ENCODE measurements at regions not wholly inside any gene's neighbourhood (a gene's known extent, or its start where the extent isn't known, plus 50 kb on each side); places are given as distances from the start of the nearest gene placed in this dataset.

- no peak for DNase-seq (ENCODE audit: extremely low read depth in 1 of 2, low read depth in 1 of 2)
Measured at GRCh38 chr21:25334046-25334730, 273.1 kb downstream of the MRPL39 start.

- no peak for DNase-seq (ENCODE audit: extremely low read depth in 1 of 2, low read depth in 1 of 2)
Measured at GRCh38 chr21:25331286-25331685, 276.0 kb downstream of the MRPL39 start.

GRCh38 chr21:25330266-25330665 is 277.0 kb downstream of the MRPL39 start:
- no peak for DNase-seq (ENCODE audit: extremely low read depth in 1 of 2, low read depth in 1 of 2)

GRCh38 chr21:25329227-25329825 is 278.0 kb downstream of the MRPL39 start:
- DNase-seq (ENCODE audit: extremely low read depth in 1 of 2, low read depth in 1 of 2): no peak

- DNase-seq (ENCODE audit: extremely low read depth in 1 of 2, low read depth in 1 of 2): no peak
Measured at GRCh38 chr21:25328736-25329135, 278.5 kb downstream of the MRPL39 start.

- no peak for DNase-seq (ENCODE audit: extremely low read depth in 1 of 2, low read depth in 1 of 2)
Measured at GRCh38 chr21:25326181-25326580, 281.1 kb downstream of the MRPL39 start.

- DNase-seq (ENCODE audit: extremely low read depth in 1 of 2, low read depth in 1 of 2): no peak
Measured at GRCh38 chr21:25324666-25325065, 282.6 kb downstream of the MRPL39 start.

GRCh38 chr21:25323356-25323949 is 283.8 kb downstream of the MRPL39 start:
- no peak for DNase-seq (ENCODE audit: extremely low read depth in 1 of 2, low read depth in 1 of 2)

- DNase-seq (ENCODE audit: extremely low read depth in 1 of 2, low read depth in 1 of 2): no peak
Measured at GRCh38 chr21:25314247-25314646, 293.0 kb downstream of the MRPL39 start.

GRCh38 chr21:25313829-25314228 is 293.5 kb downstream of the MRPL39 start:
- DNase-seq (ENCODE audit: extremely low read depth in 1 of 2, low read depth in 1 of 2): no peak

- DNase-seq (ENCODE audit: extremely low read depth in 1 of 2, low read depth in 1 of 2): no peak
Measured at GRCh38 chr21:25307489-25307888, 299.8 kb downstream of the MRPL39 start.

GRCh38 chr21:25304611-25305010 is 302.7 kb downstream of the MRPL39 start:
- DNase-seq (ENCODE audit: extremely low read depth in 1 of 2, low read depth in 1 of 2): no peak

- DNase-seq (ENCODE audit: extremely low read depth in 1 of 2, low read depth in 1 of 2): no peak
Measured at GRCh38 chr21:25300632-25301031, 306.6 kb downstream of the MRPL39 start.

GRCh38 chr21:25298512-25299491 is 308.5 kb downstream of the MRPL39 start:
- no peak for DNase-seq (ENCODE audit: extremely low read depth in 1 of 2, low read depth in 1 of 2)

GRCh38 chr21:25297117-25297516 is 310.2 kb downstream of the MRPL39 start:
- DNase-seq (ENCODE audit: extremely low read depth in 1 of 2, low read depth in 1 of 2): no peak

- DNase-seq (ENCODE audit: extremely low read depth in 1 of 2, low read depth in 1 of 2): no peak
Measured at GRCh38 chr21:25296252-25296651, 311.0 kb downstream of the MRPL39 start.

- no peak for DNase-seq (ENCODE audit: extremely low read depth in 1 of 2, low read depth in 1 of 2)
Measured at GRCh38 chr21:25292396-25292795, 314.9 kb downstream of the MRPL39 start.

- DNase-seq (ENCODE audit: extremely low read depth in 1 of 2, low read depth in 1 of 2): no peak
Measured at GRCh38 chr21:25283720-25284119, 323.6 kb downstream of the MRPL39 start.

- no peak for DNase-seq (ENCODE audit: extremely low read depth in 1 of 2, low read depth in 1 of 2)
Measured at GRCh38 chr21:25281134-25281533, 326.1 kb downstream of the MRPL39 start.

GRCh38 chr21:25280061-25280460 is 327.2 kb downstream of the MRPL39 start:
- DNase-seq (ENCODE audit: extremely low read depth in 1 of 2, low read depth in 1 of 2): no peak

- no peak for DNase-seq (ENCODE audit: extremely low read depth in 1 of 2, low read depth in 1 of 2)
Measured at GRCh38 chr21:25273959-25274358, 333.3 kb downstream of the MRPL39 start.

Data from stimulated activated CD8-positive, alpha-beta memory T cell treated with anti-CD3 and anti-CD28 coated beads, Interleukin-7, amount 100 ng/mL, for 48 hours (primary cell).